DOHH2 (cell line): ENCODE measurements at regions not wholly inside any gene's neighbourhood (a gene's known extent, or its start where the extent isn't known, plus 50 kb on each side); places are given as distances from the start of the nearest gene placed in this dataset.

Experiments used
- CTCF ChIP-seq: fragments of 200-600 bp; sonication (generic); IDR thresholded peaks from one replicate; pipeline ENCODE4 v1.5.1; 2014; ENCODE audit warnings: antibody characterized with exemption, mild to moderate bottlenecking, low read depth, low read length; ENCODE audit not compliant: poor library complexity, severe bottlenecking
- EZH2phosphoT487 ChIP-seq: fragments of 200-600 bp; sonication (generic); IDR thresholded peaks from 2 replicates; pipeline ENCODE4 v1.6.1; 2017; ENCODE audit warnings: borderline replicate concordance, mild to moderate bottlenecking, antibody characterized with exemption, low read length, moderate library complexity, mixed read lengths

DNA sequence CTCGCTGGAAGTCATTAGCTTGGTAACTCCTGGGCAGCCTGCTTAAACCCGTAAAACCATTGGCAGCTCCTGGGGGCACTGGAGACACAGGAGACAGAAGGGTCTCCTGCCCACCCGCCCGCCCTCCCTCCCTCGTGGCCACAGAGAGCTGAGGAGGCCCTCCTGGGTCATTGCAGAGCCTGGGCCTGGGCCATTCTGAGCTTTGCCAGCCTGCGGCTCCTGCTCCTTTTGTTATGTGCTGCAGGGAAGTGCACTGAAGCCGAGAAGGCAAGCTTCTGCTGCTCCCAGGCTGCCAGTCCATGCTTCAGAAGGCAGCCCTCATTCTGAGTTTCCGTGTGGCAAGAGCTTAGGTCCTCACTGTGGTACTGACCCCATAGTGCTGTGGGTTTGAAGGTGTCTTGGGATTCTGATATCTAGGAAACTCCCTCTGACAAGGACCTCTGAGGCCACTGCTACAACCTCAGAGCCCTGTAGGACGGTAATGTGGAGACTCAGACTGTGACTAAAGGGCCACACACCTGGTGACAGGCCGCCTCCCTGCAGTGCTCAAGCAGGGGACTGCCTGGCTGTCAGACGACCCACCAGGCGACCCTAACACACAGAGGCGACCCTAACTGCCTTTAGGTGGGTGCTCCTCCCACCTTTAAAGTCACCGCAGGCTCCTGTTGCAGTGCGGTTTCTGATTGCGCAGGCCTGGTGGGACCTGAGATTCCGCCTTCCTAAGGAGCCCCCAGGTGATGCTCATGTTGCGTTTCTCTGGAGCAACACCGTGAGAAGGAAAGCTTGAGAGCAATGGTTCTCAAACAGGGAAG lies 118.7 kb downstream of the IER5 start:
- TF ChIP-seq CTCF (no peak), EZH2phosphoT487 (no peak)
